ENCODE measurements at regions not wholly inside any gene's neighbourhood (a gene's known extent, or its start where the extent isn't known, plus 50 kb on each side); places are given as distances from the start of the nearest gene placed in this dataset.

DNA sequence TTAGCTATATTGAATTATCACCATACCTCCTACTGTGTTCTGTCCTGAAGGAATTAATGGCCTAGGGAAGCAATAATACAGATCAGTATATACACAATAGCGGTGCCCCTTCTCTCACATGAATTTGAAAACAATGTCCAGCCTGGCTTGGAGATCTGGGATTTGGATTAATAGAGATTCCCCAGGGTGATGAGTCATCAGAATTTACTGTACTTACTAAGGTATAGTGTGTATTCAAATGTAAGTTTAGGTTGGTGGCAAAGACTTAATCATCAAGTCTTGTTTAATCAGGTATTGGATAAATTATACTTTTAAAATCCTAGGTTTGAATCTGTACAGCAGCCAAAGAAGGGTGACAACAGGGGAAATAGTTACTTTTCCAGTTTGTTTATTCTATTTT lies 121.5 kb downstream of the FEM1C start:
- TF ChIP-seq, protein P1, sequence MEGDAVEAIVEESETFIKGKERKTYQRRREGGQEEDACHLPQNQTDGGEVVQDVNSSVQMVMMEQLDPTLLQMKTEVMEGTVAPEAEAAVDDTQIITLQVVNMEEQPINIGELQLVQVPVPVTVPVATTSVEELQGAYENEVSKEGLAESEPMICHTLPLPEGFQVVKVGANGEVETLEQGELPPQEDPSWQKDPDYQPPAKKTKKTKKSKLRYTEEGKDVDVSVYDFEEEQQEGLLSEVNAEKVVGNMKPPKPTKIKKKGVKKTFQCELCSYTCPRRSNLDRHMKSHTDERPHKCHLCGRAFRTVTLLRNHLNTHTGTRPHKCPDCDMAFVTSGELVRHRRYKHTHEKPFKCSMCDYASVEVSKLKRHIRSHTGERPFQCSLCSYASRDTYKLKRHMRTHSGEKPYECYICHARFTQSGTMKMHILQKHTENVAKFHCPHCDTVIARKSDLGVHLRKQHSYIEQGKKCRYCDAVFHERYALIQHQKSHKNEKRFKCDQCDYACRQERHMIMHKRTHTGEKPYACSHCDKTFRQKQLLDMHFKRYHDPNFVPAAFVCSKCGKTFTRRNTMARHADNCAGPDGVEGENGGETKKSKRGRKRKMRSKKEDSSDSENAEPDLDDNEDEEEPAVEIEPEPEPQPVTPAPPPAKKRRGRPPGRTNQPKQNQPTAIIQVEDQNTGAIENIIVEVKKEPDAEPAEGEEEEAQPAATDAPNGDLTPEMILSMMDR (IDR thresholded peaks at IDR 0.05), result no peak
- TF ChIP-seq POLR2A (IDR thresholded peaks at IDR 0.05), result no peak

All from testis (tissue), 2 donors.